PC-9 (cell line): ENCODE measurements at regions not wholly inside any gene's neighbourhood (a gene's known extent, or its start where the extent isn't known, plus 50 kb on each side); places are given as distances from the start of the nearest gene placed in this dataset.

Experiments used
- CTCF ChIP-seq: fragments of 200-600 bp; sonication (generic); conservative IDR thresholded peaks from 2 replicates; pipeline ENCODE4 v1.6.1; 2017; ENCODE audit warnings: mixed run types, antibody characterized with exemption, mild to moderate bottlenecking, moderate library complexity
- EZH2 ChIP-seq: fragments of 200-600 bp; sonication (generic); IDR thresholded peaks from 2 replicates; pipeline ENCODE4 v1.8.0; 2017; ENCODE audit warnings: antibody characterized with exemption, low read depth

GRCh38 chr3:68295457-68295856 lies 636.9 kb downstream of the TAFA4 start:
- TF ChIP-seq CTCF = no peak
- TF ChIP-seq EZH2 = no peak
